HT1080 (cell line): ENCODE measurements at regions not wholly inside any gene's neighbourhood (a gene's known extent, or its start where the extent isn't known, plus 50 kb on each side); places are given as distances from the start of the nearest gene placed in this dataset.
"Not testable (repeated sequence)": the region's sequence is repeated elsewhere in the genome, so short reads cannot be mapped to it uniquely, and the experiment has no call there.

Experiments used
- DNase-seq: peaks from one replicate; pipeline ENCODE4 v3.0.0-alpha.2; 2015; ENCODE audit warnings: low read depth

- no peak for DNase-seq
These were observed 243.8 kb downstream of the DNAJB9 start for GRCh38 chr7:108813251-108814014.

- no peak for DNase-seq
These were observed 246.1 kb downstream of the DNAJB9 start for GRCh38 chr7:108815815-108816214.

GRCh38 chr7:108818742-108819141 is 249.1 kb downstream of the DNAJB9 start:
- no peak for DNase-seq

- peak; percentile 92 for DNase-seq
These were observed 255.3 kb downstream of the DNAJB9 start for GRCh38 chr7:108824840-108825580.

- no peak for DNase-seq
These were observed 255.9 kb downstream of the DNAJB9 start for GRCh38 chr7:108825581-108825909.

GRCh38 chr7:108836256-108836655 is 266.6 kb downstream of the DNAJB9 start:
- DNase-seq: peak; percentile 24

GRCh38 chr7:108838198-108838597 is 268.5 kb downstream of the DNAJB9 start:
- no peak for DNase-seq

GRCh38 chr7:108839076-108839475 is 269.4 kb downstream of the DNAJB9 start:
- peak; percentile 27 for DNase-seq

- no peak for DNase-seq
These were observed 276.3 kb downstream of the DNAJB9 start for GRCh38 chr7:108845951-108846350.

GRCh38 chr7:108846471-108846870 is 276.8 kb downstream of the DNAJB9 start:
- no peak for DNase-seq

- no peak for DNase-seq
These were observed 278.8 kb downstream of the DNAJB9 start for GRCh38 chr7:108848486-108848885.

- no peak for DNase-seq
These were observed 290.9 kb downstream of the DNAJB9 start for GRCh38 chr7:108860615-108861014.

GRCh38 chr7:108861071-108861470 is 291.4 kb downstream of the DNAJB9 start:
- no peak for DNase-seq

- no peak for DNase-seq
These were observed 293.7 kb downstream of the DNAJB9 start for GRCh38 chr7:108863227-108863848.

GRCh38 chr7:108869070-108869469 is 299.4 kb downstream of the DNAJB9 start:
- DNase-seq: no peak

- DNase-seq: peak; percentile 29
These were observed 305.5 kb downstream of the DNAJB9 start for GRCh38 chr7:108875139-108875538.

GRCh38 chr7:108890862-108891261 is 321.2 kb downstream of the DNAJB9 start:
- no peak for DNase-seq

GRCh38 chr7:108908456-108908855 is 338.8 kb downstream of the DNAJB9 start:
- no peak for DNase-seq

GRCh38 chr7:108911016-108911415 is 341.3 kb downstream of the DNAJB9 start:
- DNase-seq: no peak

- DNase-seq: no peak
These were observed 350.8 kb downstream of the DNAJB9 start for GRCh38 chr7:108920490-108920889.

GRCh38 chr7:108943048-108943447 is 373.4 kb downstream of the DNAJB9 start:
- DNase-seq: not testable (repeated sequence)

- no peak for DNase-seq
These were observed 377.9 kb downstream of the DNAJB9 start for GRCh38 chr7:108947526-108947925.
